ENCODE measurements at regions not wholly inside any gene's neighbourhood (a gene's known extent, or its start where the extent isn't known, plus 50 kb on each side); places are given as distances from the start of the nearest gene placed in this dataset.

- DNase-seq (ENCODE audit: low spot score) (no peak), ATAC-seq (no peak), FAIRE-seq (no peak)
- Histone ChIP-seq H3K4me3 (replicated peaks in 1 of 3; ENCODE audit: insufficient read depth in 1 of 3, low read depth in 2 of 3, low read length in 3 of 3) (no peak overlapping the region), H2AFZ (ENCODE audit: low read length) (no peak overlapping the region), H3K36me3 (replicated peaks in 1 of 2; ENCODE audit: control insufficient read depth in 1 of 2, insufficient read depth in 2 of 2, low read length in 2 of 2) (no peaks in the 10 kb centered on the region), H3K4me2 (ENCODE audit: low read depth, low read length) (no peak overlapping the region), H4K20me1 (ENCODE audit: insufficient read depth, low read length) (no peaks in the 10 kb centered on the region), H3K27ac (ENCODE audit: extremely low read length, insufficient read depth, low read length) (no peak overlapping the region), H3K9me3 (ENCODE audit: low read length) (peaks cover 5% of the 10 kb centered on the region; the same call in 1 of the 2 replicates), H3K9ac (ENCODE audit: insufficient read depth, low read depth, low read length) (no peak overlapping the region), H3K27me3 (ENCODE audit: control insufficient read depth in 1 of 2, insufficient read depth in 2 of 2, low read length in 2 of 2) (no peaks in the 10 kb centered on the region), H3K4me1 (ENCODE audit: insufficient read depth, low read length) (no peaks in the 10 kb centered on the region), H3K79me2 (ENCODE audit: insufficient read depth, low read length) (no peaks in the 10 kb centered on the region)
- WGBS (ENCODE audit: low lambda C conversion rate): 6% methylated on average over 4 of the region's 4 CpGs
- TF ChIP-seq ZKSCAN8 (CRISPR knock-in tag; IDR thresholded peaks at IDR 0.05; ENCODE audit: borderline replicate concordance) (no peak), MED1 (CRISPR knock-in tag; IDR thresholded peaks at IDR 0.05) (no peak), TBX2 (CRISPR knock-in tag; IDR thresholded peaks at IDR 0.05; ENCODE audit: borderline replicate concordance) (no peak), KDM3A (CRISPR knock-in tag; IDR thresholded peaks at IDR 0.05; ENCODE audit: low read depth) (no peak), NR2F6 (IDR thresholded peaks at IDR 0.05) (no peak), NR2F6 (CRISPR knock-in tag; IDR thresholded peaks at IDR 0.05) (no peak), ZNF329 (CRISPR knock-in tag; IDR thresholded peaks at IDR 0.05; ENCODE audit: low read depth) (no peak), NCOA2 (CRISPR knock-in tag; IDR thresholded peaks at IDR 0.05) (no peak)
- in situ Hi-C loops (cut with HindIII; ENCODE audit: extremely low pct_ligation_motif_present, low pct_unique_long_range_greater_than_20kb): no loop called here
- ChIA-PET CTCF (ENCODE audit: low intra/inter-chr PET ratio, low total read pairs) (no interaction called here), POLR2A (no interaction called here)
- intact Hi-C loops (cut with micrococcal nuclease; ENCODE audit: unreplicated experiment): no loop called here
- no TSS peak for BruUV-seq (replicated peaks)
Measured at GRCh38 chr4:45692131-45692735, 431.6 kb downstream of the GABRG1 start.

DNA sequence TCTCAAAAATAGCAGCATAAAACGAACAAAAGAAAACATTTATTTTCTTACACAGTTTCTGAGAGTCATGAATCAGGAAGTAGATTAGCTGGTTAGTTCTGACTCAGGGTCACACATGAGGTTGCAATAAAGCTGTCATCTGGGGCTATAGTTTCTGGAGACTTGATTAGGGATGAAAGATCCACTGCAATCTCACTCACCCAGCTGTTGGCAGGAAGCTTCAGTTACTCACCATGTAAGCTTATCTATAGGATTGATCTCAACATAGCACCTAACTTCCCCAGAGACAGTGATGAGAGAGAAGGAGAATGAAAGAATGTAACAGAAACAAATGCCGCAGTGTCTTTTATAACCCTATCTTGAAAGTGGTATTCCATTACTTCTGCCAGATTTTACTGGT is 435.5 kb downstream of the GABRG1 start:
- ChIA-PET CTCF (ENCODE audit: low intra/inter-chr PET ratio, low total read pairs) (no interaction called here), POLR2A (no interaction called here)
- Histone ChIP-seq H3K4me2 (ENCODE audit: low read depth, low read length) (no peak overlapping the region), H4K20me1 (ENCODE audit: insufficient read depth, low read length) (no peaks in the 10 kb centered on the region), H3K79me2 (ENCODE audit: insufficient read depth, low read length) (no peaks in the 10 kb centered on the region), H3K27me3 (ENCODE audit: control insufficient read depth in 1 of 2, insufficient read depth in 2 of 2, low read length in 2 of 2) (no peaks in the 10 kb centered on the region), H3K4me1 (ENCODE audit: insufficient read depth, low read length) (no peaks in the 10 kb centered on the region), H3K4me3 (replicated peaks in 1 of 3; ENCODE audit: insufficient read depth in 1 of 3, low read depth in 2 of 3, low read length in 3 of 3) (no peak overlapping the region), H3K9me3 (ENCODE audit: low read length) (no peaks in the 10 kb centered on the region), H3K9ac (ENCODE audit: insufficient read depth, low read depth, low read length) (no peak overlapping the region), H3K27ac (ENCODE audit: extremely low read length, insufficient read depth, low read length) (no peak overlapping the region), H2AFZ (ENCODE audit: low read length) (no peak overlapping the region), H3K36me3 (replicated peaks in 1 of 2; ENCODE audit: control insufficient read depth in 1 of 2, insufficient read depth in 2 of 2, low read length in 2 of 2) (no peaks in the 10 kb centered on the region)
- BruUV-seq (replicated peaks): no TSS peak
- no peak for DNase-seq (ENCODE audit: low spot score)
- in situ Hi-C loops (cut with HindIII; ENCODE audit: extremely low pct_ligation_motif_present, low pct_unique_long_range_greater_than_20kb) (no loop called here), intact Hi-C loops (cut with micrococcal nuclease; ENCODE audit: unreplicated experiment) (no loop called here)
- whole genome bisulfite sequencing (ENCODE audit: low lambda C conversion rate): 13% methylated on average over 2 of the region's 2 CpGs
- ATAC-seq: no peak
- no peak for FAIRE-seq
- TF ChIP-seq, protein P1, sequence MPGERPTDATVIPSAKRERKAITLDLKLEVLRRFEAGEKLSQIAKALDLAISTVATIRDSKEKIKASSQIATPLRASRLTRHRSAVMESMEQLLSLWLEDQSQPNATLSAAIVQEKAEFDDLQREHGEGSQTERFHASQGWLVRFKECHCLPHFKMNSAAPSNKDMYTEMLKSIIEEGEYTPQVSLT (CRISPR knock-in tag; IDR thresholded peaks at IDR 0.05; ENCODE audit: borderline replicate concordance, low read depth): no peak
- no peak for TF ChIP-seq ZNF589 (CRISPR knock-in tag; conservative IDR thresholded peaks at IDR 0.05)
- TF ChIP-seq MXI1 (IDR thresholded peaks at IDR 0.05; ENCODE audit: borderline replicate concordance, low read depth, low read length): no peak
- TF ChIP-seq, protein P2, sequence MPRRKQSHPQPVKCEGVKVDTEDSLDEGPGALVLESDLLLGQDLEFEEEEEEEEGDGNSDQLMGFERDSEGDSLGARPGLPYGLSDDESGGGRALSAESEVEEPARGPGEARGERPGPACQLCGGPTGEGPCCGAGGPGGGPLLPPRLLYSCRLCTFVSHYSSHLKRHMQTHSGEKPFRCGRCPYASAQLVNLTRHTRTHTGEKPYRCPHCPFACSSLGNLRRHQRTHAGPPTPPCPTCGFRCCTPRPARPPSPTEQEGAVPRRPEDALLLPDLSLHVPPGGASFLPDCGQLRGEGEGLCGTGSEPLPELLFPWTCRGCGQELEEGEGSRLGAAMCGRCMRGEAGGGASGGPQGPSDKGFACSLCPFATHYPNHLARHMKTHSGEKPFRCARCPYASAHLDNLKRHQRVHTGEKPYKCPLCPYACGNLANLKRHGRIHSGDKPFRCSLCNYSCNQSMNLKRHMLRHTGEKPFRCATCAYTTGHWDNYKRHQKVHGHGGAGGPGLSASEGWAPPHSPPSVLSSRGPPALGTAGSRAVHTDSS (CRISPR knock-in tag; conservative IDR thresholded peaks at IDR 0.05): no peak
- TF ChIP-seq ZNF354B (CRISPR knock-in tag; IDR thresholded peaks at IDR 0.05): no peak
- TF ChIP-seq, protein P3, sequence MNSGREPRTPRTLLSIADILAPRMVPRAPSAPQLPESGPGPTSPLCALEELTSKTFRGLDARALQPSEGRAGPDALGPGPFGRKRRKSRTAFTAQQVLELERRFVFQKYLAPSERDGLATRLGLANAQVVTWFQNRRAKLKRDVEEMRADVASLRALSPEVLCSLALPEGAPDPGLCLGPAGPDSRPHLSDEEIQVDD (CRISPR knock-in tag; IDR thresholded peaks at IDR 0.05; ENCODE audit: borderline replicate concordance): no peak
- no peak for TF ChIP-seq ZNF232 (CRISPR knock-in tag; IDR thresholded peaks at IDR 0.05; ENCODE audit: borderline replicate concordance)
- no peak for TF ChIP-seq RARG (CRISPR knock-in tag; IDR thresholded peaks at IDR 0.05; ENCODE audit: low read depth)
- TF ChIP-seq, protein P4, sequence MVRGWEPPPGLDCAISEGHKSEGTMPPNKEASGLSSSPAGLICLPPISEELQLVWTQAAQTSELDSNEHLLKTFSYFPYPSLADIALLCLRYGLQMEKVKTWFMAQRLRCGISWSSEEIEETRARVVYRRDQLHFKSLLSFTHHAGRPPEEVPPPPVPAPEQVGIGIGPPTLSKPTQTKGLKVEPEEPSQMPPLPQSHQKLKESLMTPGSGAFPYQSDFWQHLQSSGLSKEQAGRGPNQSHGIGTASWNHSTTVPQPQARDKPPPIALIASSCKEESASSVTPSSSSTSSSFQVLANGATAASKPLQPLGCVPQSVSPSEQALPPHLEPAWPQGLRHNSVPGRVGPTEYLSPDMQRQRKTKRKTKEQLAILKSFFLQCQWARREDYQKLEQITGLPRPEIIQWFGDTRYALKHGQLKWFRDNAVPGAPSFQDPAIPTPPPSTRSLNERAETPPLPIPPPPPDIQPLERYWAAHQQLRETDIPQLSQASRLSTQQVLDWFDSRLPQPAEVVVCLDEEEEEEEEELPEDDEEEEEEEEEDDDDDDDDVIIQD (CRISPR knock-in tag; IDR thresholded peaks at IDR 0.05; ENCODE audit: low read depth): no peak
- TF ChIP-seq FOXK2 (IDR thresholded peaks at IDR 0.05): no peak

Data from HepG2 (cell line).